Heart right ventricle (tissue), 16 donors: ENCODE measurements at regions not wholly inside any gene's neighbourhood (a gene's known extent, or its start where the extent isn't known, plus 50 kb on each side); places are given as distances from the start of the nearest gene placed in this dataset.

Experiments
- ATAC-seq, 8 donors: fragments of 200-7000 bp; cut with Tn5 transposase; one replicate each; pipeline ENCODE4 v1.9.1; 2020; ENCODE audit warnings: mild to moderate bottlenecking in 8 of 8, moderate library complexity in 8 of 8, moderate number of reproducible peaks in 1 of 8
- DNase-seq, 2 donors: peaks; one replicate each; pipeline ENCODE4 v3.0.0-alpha.2; 2020
- H3K27ac ChIP-seq, 10 donors: fragments of 200-600 bp; sonication (generic) in 2 of 10; one replicate each; pipeline versions ENCODE4 v1.5.0 to v1.8.0; 2020 to 2022; ENCODE audit warnings: mild to moderate bottlenecking in 3 of 10
- H3K27me3 ChIP-seq, 7 donors: fragments of 200-600 bp; one replicate each; pipeline ENCODE4 v1.8.0; 2021 to 2022; ENCODE audit warnings: mild to moderate bottlenecking in 2 of 7
- H3K36me3 ChIP-seq, 9 donors: fragments of 200-600 bp; sonication (generic) in 1 of 9; one replicate each; pipeline versions ENCODE4 v1.5.0 to v1.8.0; 2020 to 2022; ENCODE audit warnings: mild to moderate bottlenecking in 2 of 9
- H3K4me1 ChIP-seq, 9 donors: fragments of 200-600 bp; sonication (generic) in 1 of 9; one replicate each; pipeline versions ENCODE4 v1.5.0 to v1.8.0; 2020 to 2022; ENCODE audit warnings: mild to moderate bottlenecking in 4 of 9
- H3K4me3 ChIP-seq, 10 donors: fragments of 200-600 bp; sonication (generic) in 2 of 10; one replicate each; pipeline versions ENCODE4 v1.5.0 to v1.8.0; 2020 to 2022; ENCODE audit warnings: mild to moderate bottlenecking in 7 of 10, moderate library complexity in 2 of 10
- H3K9me3 ChIP-seq, 11 donors: fragments of 200-600 bp in 10 of 11; sonication (generic) in 2 of 11; one replicate each; pipeline versions ENCODE4 v1.5.0 to v1.8.0; 2013 to 2022; ENCODE audit warnings: mild to moderate bottlenecking in 2 of 11, control low read depth in 1 of 11, moderate library complexity in 1 of 11
- CTCF ChIP-seq, 9 donors: fragments of 200-600 bp; sonication (generic) in 2 of 9; IDR thresholded peaks; one replicate each; pipeline versions ENCODE4 v1.5.0 to v1.8.0; 2021 to 2022; ENCODE audit warnings: antibody characterized with exemption in 9 of 9, mild to moderate bottlenecking in 5 of 9, moderate library complexity in 1 of 9
- WGBS, 2 donors: extraction: QIAGEN DNeasy Blood & Tissue Kit; methylation state at CpG; one replicate each; pipeline ENCODE4 v1.1.7; 2013; ENCODE audit warnings: inconsistent platforms in 1 of 2; 5-methylcytosine and 5-hydroxymethylcytosine counted together
- intact Hi-C, 10 donors: fragments of 100-400 bp; cut with DNase I; formaldehyde crosslinking; loops; one replicate each; pipeline versions ENCODE4 v1.11.1 to v1.14.2; 2022
- donor health status: Arrhythmogenic right ventricular cardiomyopathy.
- donor health status: ischemic (EF 13 %, LVEDD 7.1; RV severe dilation, severe dysfunction).
- donor health status: healthy with polysubstance abuse.
- donor health status: DM: no; HTN: yes; CAD: no.
- donor health status: DM: no; HTN: no; CAD: no.
- donor health status: ischemic (EF 25% LVEDD 6.9; RV normal size, moderate dysfunction).
- donor health status: ischemic (EF 25% LVEDD 5.7; RV mildly dilated, moderate dysfunction).
- donor health status: healthy.
- donor health status: DM: yes; HTN: yes; CAD: no.
- donor health status: Ischemic cardiomyopathy.
- donor health status: ischemic (EF 35%, LVEDD 5.7; RV mildly dilated, moderate dysfunction).
- donor health status: nonischemic (EF 11% LVEDD 7.7; RV severe dilation, severe dysfunction).
- donor health status: DM: yes; HTN: yes; CAD: no.
- donor health status: PGD.
- donor health status: ischemic (EF 29% LVEDD 5.4; RV normal size, mild dysfunction).
- donor health status: nonischemic (EF 23%, LVEDD 6.1; RV moderate dilation, normal function).

- H3K9me3 ChIP-seq: peaks cover 0 to 4% (median 0%) of the 10 kb centered on the region in 11 donors
- no peak for ATAC-seq
- H3K36me3 ChIP-seq: no peaks in the 10 kb centered on the region
- intact Hi-C loops: loop anchor here in 3 of 10 donors (10.0 kb wide), 1 partner anchor 172 kb away; no protein-coding TSS in a partner anchor
- no peak for TF ChIP-seq CTCF (IDR thresholded peaks at IDR 0.05)
- 79 to 81% methylated on average over 2 of the region's 2 CpGs for WGBS, 2 donors
- peaks cover 0 to 10% (median 0%) of the 10 kb centered on the region in 7 donors for H3K27me3 ChIP-seq
- DNase-seq: no peak
- no peaks in the 10 kb centered on the region for H3K4me1 ChIP-seq
- no peak overlapping the region for H3K27ac ChIP-seq
- H3K4me3 ChIP-seq: no peak overlapping the region
Measured at GRCh38 chr16:51986717-51987116, 560.2 kb downstream of the TOX3 start.

- peaks cover 0 to 10% (median 0%) of the 10 kb centered on the region in 7 donors for H3K27me3 ChIP-seq
- intact Hi-C loops: loop anchor here in 3 of 10 donors (10.0 kb wide), 1 partner anchor 172 kb away; no protein-coding TSS in a partner anchor
- 59 to 68% methylated on average over 1 of the region's 1 CpG for WGBS, 2 donors
- no peaks in the 10 kb centered on the region for H3K36me3 ChIP-seq
- TF ChIP-seq CTCF (IDR thresholded peaks at IDR 0.05): no peak
- H3K27ac ChIP-seq: no peak overlapping the region
- H3K4me3 ChIP-seq: no peak overlapping the region
- H3K9me3 ChIP-seq: peaks cover 0 to 4% (median 0%) of the 10 kb centered on the region in 11 donors
- H3K4me1 ChIP-seq: no peaks in the 10 kb centered on the region
- ATAC-seq (no peak), DNase-seq (no peak)
Measured at GRCh38 chr16:51986301-51986700, 560.6 kb downstream of the TOX3 start.

GRCh38 chr16:51985126-51985525 lies 561.8 kb downstream of the TOX3 start:
- ATAC-seq: no peak
- intact Hi-C loops: loop anchor here in 3 of 10 donors (10.0 kb wide), 1 partner anchor 170 kb away; no protein-coding TSS in a partner anchor
- no peak for DNase-seq
- H3K36me3 ChIP-seq: no peaks in the 10 kb centered on the region
- 54 to 60% methylated on average over 2 of the region's 2 CpGs for WGBS, 2 donors
- H3K4me1 ChIP-seq: no peaks in the 10 kb centered on the region
- no peak for TF ChIP-seq CTCF (IDR thresholded peaks at IDR 0.05)
- no peak overlapping the region for H3K4me3 ChIP-seq
- H3K27me3 ChIP-seq: peaks cover 0 to 10% (median 0%) of the 10 kb centered on the region in 7 donors
- H3K27ac ChIP-seq: no peak overlapping the region
- H3K9me3 ChIP-seq: peaks cover 0 to 4% (median 0%) of the 10 kb centered on the region in 11 donors

- no peak overlapping the region for H3K4me3 ChIP-seq
- intact Hi-C loops: loop anchor here in 6 of 10 donors (5.0 to 10.0 kb wide), 2 partner anchors 167 to 170 kb away; no protein-coding TSS in a partner anchor
- peaks cover 0 to 4% (median 0%) of the 10 kb centered on the region in 11 donors for H3K9me3 ChIP-seq
- no peak for ATAC-seq
- no peaks in the 10 kb centered on the region for H3K36me3 ChIP-seq
- no peak overlapping the region for H3K27ac ChIP-seq
- peaks cover 0 to 10% (median 0%) of the 10 kb centered on the region in 7 donors for H3K27me3 ChIP-seq
- DNase-seq: no peak
- no peak for TF ChIP-seq CTCF (IDR thresholded peaks at IDR 0.05)
- WGBS, 2 donors: 50 to 62% methylated on average over 2 of the region's 2 CpGs
- H3K4me1 ChIP-seq: no peaks in the 10 kb centered on the region
Measured at GRCh38 chr16:51984395-51984794, 562.5 kb downstream of the TOX3 start.
